Chondrocyte (in vitro differentiated cells): ENCODE measurements at regions not wholly inside any gene's neighbourhood (a gene's known extent, or its start where the extent isn't known, plus 50 kb on each side); places are given as distances from the start of the nearest gene placed in this dataset.

Experiments used
- DNase-seq: peaks from one replicate; pipeline ENCODE4 v3.0.0; 2021; ENCODE audit warnings: mixed read lengths, low spot score
- H3K27ac Mint-ChIP-seq: one replicate; pipeline ENCODE4 v1.8.0; 2021; ENCODE audit warnings: mild to moderate bottlenecking, moderate library complexity, mixed read lengths; ENCODE audit not compliant: unreplicated experiment
- H3K27me3 Mint-ChIP-seq: 2 replicates; pipeline ENCODE4 v1.8.0; 2021; ENCODE audit warnings: low read depth, mixed read lengths
- H3K36me3 Mint-ChIP-seq: 2 replicates; pipeline ENCODE4 v1.8.0; 2021; ENCODE audit warnings: low read depth, mixed read lengths
- H3K4me1 Mint-ChIP-seq: 2 replicates; pipeline ENCODE4 v1.8.0; 2021; ENCODE audit warnings: low read depth, mild to moderate bottlenecking, mixed read lengths
- H3K4me3 Mint-ChIP-seq: one replicate; pipeline ENCODE4 v1.8.0; 2021; ENCODE audit warnings: mild to moderate bottlenecking, moderate library complexity, mixed read lengths; ENCODE audit not compliant: unreplicated experiment
- H3K9me3 Mint-ChIP-seq: 2 replicates; pipeline ENCODE4 v1.8.0; 2021; ENCODE audit warnings: low read depth, mixed read lengths
- CTCF ChIP-seq: fragments of 200-600 bp; sonication (generic); IDR thresholded peaks from 2 replicates; pipeline ENCODE4 v1.5.0; 2021; ENCODE audit warnings: antibody characterized with exemption, mild to moderate bottlenecking, moderate library complexity

GRCh38 chrX:38937926-38938325 is 136.7 kb downstream of the MID1IP1 start:
- H3K4me1 Mint-ChIP-seq: no peaks in the 10 kb centered on the region
- no peak overlapping the region for H3K27ac Mint-ChIP-seq
- TF ChIP-seq CTCF: no peak
- no peaks in the 10 kb centered on the region for H3K36me3 Mint-ChIP-seq
- no peak overlapping the region for H3K4me3 Mint-ChIP-seq
- no peak for DNase-seq
- peaks cover 30% of the 10 kb centered on the region for H3K9me3 Mint-ChIP-seq
- no peaks in the 10 kb centered on the region for H3K27me3 Mint-ChIP-seq

- TF ChIP-seq CTCF: no peak
- Mint-ChIP-seq H3K27ac (no peak overlapping the region), H3K9me3 (peaks cover 38% of the 10 kb centered on the region), H3K4me1 (no peaks in the 10 kb centered on the region), H3K4me3 (no peak overlapping the region), H3K27me3 (no peaks in the 10 kb centered on the region), H3K36me3 (no peaks in the 10 kb centered on the region)
- DNase-seq: no peak
Observed at GRCh38 chrX:38939067-38939466, 137.8 kb downstream of the MID1IP1 start.

GRCh38 chrX:38940547-38940946 is 139.3 kb downstream of the MID1IP1 start:
- H3K27me3 Mint-ChIP-seq: no peaks in the 10 kb centered on the region
- no peak for DNase-seq
- no peak overlapping the region for H3K27ac Mint-ChIP-seq
- no peaks in the 10 kb centered on the region for H3K4me1 Mint-ChIP-seq
- peaks cover 49% of the 10 kb centered on the region for H3K9me3 Mint-ChIP-seq
- TF ChIP-seq CTCF: no peak
- H3K36me3 Mint-ChIP-seq: peaks cover 2% of the 10 kb centered on the region
- no peak overlapping the region for H3K4me3 Mint-ChIP-seq

- Mint-ChIP-seq H3K9me3 (peaks cover 60% of the 10 kb centered on the region), H3K27ac (no peak overlapping the region), H3K4me3 (no peak overlapping the region), H3K36me3 (peaks cover 2% of the 10 kb centered on the region), H3K4me1 (no peaks in the 10 kb centered on the region), H3K27me3 (no peaks in the 10 kb centered on the region)
- TF ChIP-seq CTCF: no peak
- no peak for DNase-seq
Observed at GRCh38 chrX:38941675-38942074, 140.4 kb downstream of the MID1IP1 start.

GRCh38 chrX:38943120-38943519 is 141.9 kb downstream of the MID1IP1 start:
- TF ChIP-seq CTCF: no peak
- H3K4me1 Mint-ChIP-seq: no peaks in the 10 kb centered on the region
- H3K4me3 Mint-ChIP-seq: no peak overlapping the region
- DNase-seq: no peak
- H3K27ac Mint-ChIP-seq: no peak overlapping the region
- peaks cover 2% of the 10 kb centered on the region for H3K36me3 Mint-ChIP-seq
- H3K27me3 Mint-ChIP-seq: no peaks in the 10 kb centered on the region
- peaks cover 69% of the 10 kb centered on the region for H3K9me3 Mint-ChIP-seq
